SU-DHL-6 (cell line): ENCODE measurements at regions not wholly inside any gene's neighbourhood (a gene's known extent, or its start where the extent isn't known, plus 50 kb on each side); places are given as distances from the start of the nearest gene placed in this dataset.

Experiments used
- CTCF ChIP-seq: fragments of 200-600 bp; sonication (generic); IDR thresholded peaks from one replicate; pipeline ENCODE4 v1.5.1; 2017; ENCODE audit warnings: antibody characterized with exemption, mild to moderate bottlenecking, low read length, moderate library complexity; ENCODE audit not compliant: insufficient read depth, poor library complexity, severe bottlenecking
- EZH2phosphoT487 ChIP-seq: fragments of 200-600 bp; sonication (generic), shearing (Covaris generic); conservative IDR thresholded peaks from 2 replicates; pipeline ENCODE4 v1.6.1; 2018; ENCODE audit warnings: mild to moderate bottlenecking, antibody characterized with exemption, low read length, moderate library complexity, mixed read lengths

GRCh38 chr3:76776927-76777326 lies 263.0 kb upstream of the ROBO2 start:
- no peak for TF ChIP-seq CTCF
- TF ChIP-seq EZH2phosphoT487: no peak
